ENCODE measurements at regions not wholly inside any gene's neighbourhood (a gene's known extent, or its start where the extent isn't known, plus 50 kb on each side); places are given as distances from the start of the nearest gene placed in this dataset.

DNA sequence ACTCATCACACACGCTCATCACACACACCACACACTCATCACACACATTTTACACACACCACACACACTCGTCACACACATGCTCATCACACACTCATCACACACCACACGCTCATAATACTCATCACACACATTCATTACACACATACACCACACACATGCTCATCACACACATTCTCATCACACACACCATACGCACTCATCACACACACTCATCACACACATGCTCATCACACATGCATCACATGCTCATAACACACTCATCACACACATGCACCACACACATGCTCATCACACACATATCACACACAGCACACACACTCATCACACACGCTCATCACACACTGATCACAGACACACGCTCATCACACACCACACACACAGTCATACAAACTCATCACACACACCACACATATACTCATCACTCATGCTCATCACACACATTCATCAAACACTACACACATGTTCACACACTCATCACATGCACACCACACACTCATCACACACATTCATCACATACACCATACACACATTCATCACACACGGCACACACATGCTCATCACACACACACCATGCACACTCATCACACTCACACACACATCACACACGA lies 247.1 kb upstream of the SGCG start:
- Histone ChIP-seq H3K9me3 (ENCODE audit: control insufficient read depth, insufficient read depth, low read depth, low read length) (no peaks in the 10 kb centered on the region), H3K36me3 (ENCODE audit: control insufficient read depth, insufficient read depth, low read length) (no peaks in the 10 kb centered on the region), H3K4me1 (ENCODE audit: control insufficient read depth, extremely low read depth, insufficient read depth, low read length) (no peaks in the 10 kb centered on the region), H3K4me2 (ENCODE audit: extremely low read depth, insufficient read depth, low read length) (no peak overlapping the region), H3K79me2 (ENCODE audit: control insufficient read depth, insufficient read depth, low read length) (no peaks in the 10 kb centered on the region), H4K20me1 (ENCODE audit: control insufficient read depth, extremely low read depth, insufficient read depth, low read length) (no peaks in the 10 kb centered on the region), H3K9ac (ENCODE audit: insufficient read depth, low read length) (no peak overlapping the region), H2AFZ (ENCODE audit: low read length) (no peak overlapping the region), H3K27ac (ENCODE audit: insufficient read depth, low read length) (no peak overlapping the region), H3K27me3 (ENCODE audit: control insufficient read depth, insufficient read depth, low read length) (no peaks in the 10 kb centered on the region), H3K4me3 (replicated peaks in 1 of 4; ENCODE audit: control extremely low read depth in 1 of 4, insufficient read depth in 1 of 4, low read depth in 3 of 4, low read length in 4 of 4) (no peak overlapping the region)
- DNase-seq (ENCODE audit: low read depth in 2 of 2) = no peak
- TF ChIP-seq EZH2 (IDR thresholded peaks at IDR 0.05; ENCODE audit: low read length, missing control alignments) (no peak), CTCF (conservative IDR thresholded peaks at IDR 0.05 in 1 of 2, IDR thresholded peaks at IDR 0.05 in 1 of 2; ENCODE audit: low read depth in 1 of 2, low read length in 2 of 2) (no peak)

- Histone ChIP-seq H3K36me3 (ENCODE audit: control insufficient read depth, insufficient read depth, low read length) (no peaks in the 10 kb centered on the region), H3K79me2 (ENCODE audit: control insufficient read depth, insufficient read depth, low read length) (no peaks in the 10 kb centered on the region), H3K4me2 (ENCODE audit: extremely low read depth, insufficient read depth, low read length) (no peak overlapping the region), H3K9ac (ENCODE audit: insufficient read depth, low read length) (no peak overlapping the region), H3K27ac (ENCODE audit: insufficient read depth, low read length) (no peak overlapping the region), H3K4me1 (ENCODE audit: control insufficient read depth, extremely low read depth, insufficient read depth, low read length) (no peaks in the 10 kb centered on the region), H3K4me3 (replicated peaks in 1 of 4; ENCODE audit: control extremely low read depth in 1 of 4, insufficient read depth in 1 of 4, low read depth in 3 of 4, low read length in 4 of 4) (no peak overlapping the region), H3K27me3 (ENCODE audit: control insufficient read depth, insufficient read depth, low read length) (no peaks in the 10 kb centered on the region), H2AFZ (ENCODE audit: low read length) (no peak overlapping the region), H4K20me1 (ENCODE audit: control insufficient read depth, extremely low read depth, insufficient read depth, low read length) (no peaks in the 10 kb centered on the region), H3K9me3 (ENCODE audit: control insufficient read depth, insufficient read depth, low read depth, low read length) (no peaks in the 10 kb centered on the region)
- no peak for DNase-seq (ENCODE audit: low read depth in 2 of 2)
- no peak for TF ChIP-seq EZH2 (IDR thresholded peaks at IDR 0.05; ENCODE audit: low read length, missing control alignments)
Observed at GRCh38 chr13:22934744-22935523, 245.8 kb upstream of the SGCG start.

DNA sequence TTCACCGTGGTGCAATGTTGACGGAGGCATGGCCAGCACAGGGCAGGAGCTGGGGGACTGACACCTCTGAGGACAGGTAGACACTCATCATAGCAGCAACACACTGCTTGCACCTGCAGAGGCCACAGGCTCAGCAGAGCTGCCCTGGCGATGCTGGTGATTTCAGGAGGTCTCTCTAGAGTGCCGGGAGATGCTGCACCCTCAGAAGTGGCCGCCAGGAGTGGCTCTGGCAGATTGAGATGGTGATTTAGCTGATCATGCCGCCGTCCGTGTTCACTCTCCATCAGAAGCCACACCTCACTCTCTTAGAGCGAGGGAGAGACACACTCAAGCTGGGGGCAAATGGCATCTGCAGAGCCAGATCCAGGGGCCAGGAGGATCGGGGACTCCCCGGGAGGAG lies 244.6 kb upstream of the SGCG start:
- Histone ChIP-seq H3K9me3 (ENCODE audit: control insufficient read depth, insufficient read depth, low read depth, low read length) (no peaks in the 10 kb centered on the region), H3K9ac (ENCODE audit: insufficient read depth, low read length) (no peak overlapping the region), H4K20me1 (ENCODE audit: control insufficient read depth, extremely low read depth, insufficient read depth, low read length) (no peaks in the 10 kb centered on the region), H3K27ac (ENCODE audit: insufficient read depth, low read length) (no peak overlapping the region), H3K4me2 (ENCODE audit: extremely low read depth, insufficient read depth, low read length) (no peak overlapping the region), H3K4me1 (ENCODE audit: control insufficient read depth, extremely low read depth, insufficient read depth, low read length) (no peaks in the 10 kb centered on the region), H3K79me2 (ENCODE audit: control insufficient read depth, insufficient read depth, low read length) (no peaks in the 10 kb centered on the region), H2AFZ (ENCODE audit: low read length) (no peak overlapping the region), H3K4me3 (replicated peaks in 1 of 4; ENCODE audit: control extremely low read depth in 1 of 4, insufficient read depth in 1 of 4, low read depth in 3 of 4, low read length in 4 of 4) (no peak overlapping the region), H3K36me3 (ENCODE audit: control insufficient read depth, insufficient read depth, low read length) (no peaks in the 10 kb centered on the region), H3K27me3 (ENCODE audit: control insufficient read depth, insufficient read depth, low read length) (no peaks in the 10 kb centered on the region)
- TF ChIP-seq EZH2 (IDR thresholded peaks at IDR 0.05; ENCODE audit: low read length, missing control alignments) (no peak), CTCF (conservative IDR thresholded peaks at IDR 0.05 in 1 of 2, IDR thresholded peaks at IDR 0.05 in 1 of 2; ENCODE audit: low read depth in 1 of 2, low read length in 2 of 2) (no peak)
- no peak for DNase-seq (ENCODE audit: low read depth in 2 of 2)
